ENCODE measurements at regions not wholly inside any gene's neighbourhood (a gene's known extent, or its start where the extent isn't known, plus 50 kb on each side); places are given as distances from the start of the nearest gene placed in this dataset.

DNA sequence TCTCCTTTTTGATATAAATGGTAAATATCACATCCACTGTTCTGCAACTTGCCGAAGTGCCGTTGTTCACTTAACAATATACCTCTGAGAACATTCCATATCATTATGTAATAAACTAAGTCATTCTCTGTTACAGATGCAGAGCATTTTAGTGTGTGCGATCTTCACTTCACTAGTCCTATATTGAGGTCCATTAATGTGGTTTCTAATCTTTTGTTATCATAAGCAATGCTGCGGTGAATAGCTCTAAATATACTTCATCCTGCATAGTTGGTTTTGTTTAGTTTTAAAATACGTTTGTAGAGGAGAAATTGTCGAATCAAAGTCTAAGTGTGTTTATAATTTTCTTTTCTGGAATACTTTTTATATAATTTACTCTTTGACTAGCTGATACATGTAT is 280.3 kb upstream of the TRIB2 start:
- no peak for DNase-seq
- Histone ChIP-seq H3K36me3 (no peaks in the 10 kb centered on the region), H3K27ac (no peak overlapping the region), H3K4me1 (no peaks in the 10 kb centered on the region), H3K4me3 (no peak overlapping the region), H3K9me3 (no peaks in the 10 kb centered on the region), H3K27me3 (no peaks in the 10 kb centered on the region)
- TF ChIP-seq, protein P1, sequence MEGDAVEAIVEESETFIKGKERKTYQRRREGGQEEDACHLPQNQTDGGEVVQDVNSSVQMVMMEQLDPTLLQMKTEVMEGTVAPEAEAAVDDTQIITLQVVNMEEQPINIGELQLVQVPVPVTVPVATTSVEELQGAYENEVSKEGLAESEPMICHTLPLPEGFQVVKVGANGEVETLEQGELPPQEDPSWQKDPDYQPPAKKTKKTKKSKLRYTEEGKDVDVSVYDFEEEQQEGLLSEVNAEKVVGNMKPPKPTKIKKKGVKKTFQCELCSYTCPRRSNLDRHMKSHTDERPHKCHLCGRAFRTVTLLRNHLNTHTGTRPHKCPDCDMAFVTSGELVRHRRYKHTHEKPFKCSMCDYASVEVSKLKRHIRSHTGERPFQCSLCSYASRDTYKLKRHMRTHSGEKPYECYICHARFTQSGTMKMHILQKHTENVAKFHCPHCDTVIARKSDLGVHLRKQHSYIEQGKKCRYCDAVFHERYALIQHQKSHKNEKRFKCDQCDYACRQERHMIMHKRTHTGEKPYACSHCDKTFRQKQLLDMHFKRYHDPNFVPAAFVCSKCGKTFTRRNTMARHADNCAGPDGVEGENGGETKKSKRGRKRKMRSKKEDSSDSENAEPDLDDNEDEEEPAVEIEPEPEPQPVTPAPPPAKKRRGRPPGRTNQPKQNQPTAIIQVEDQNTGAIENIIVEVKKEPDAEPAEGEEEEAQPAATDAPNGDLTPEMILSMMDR (IDR thresholded peaks at IDR 0.05) = no peak
- TF ChIP-seq POLR2A (IDR thresholded peaks at IDR 0.05) = no peak

DNA sequence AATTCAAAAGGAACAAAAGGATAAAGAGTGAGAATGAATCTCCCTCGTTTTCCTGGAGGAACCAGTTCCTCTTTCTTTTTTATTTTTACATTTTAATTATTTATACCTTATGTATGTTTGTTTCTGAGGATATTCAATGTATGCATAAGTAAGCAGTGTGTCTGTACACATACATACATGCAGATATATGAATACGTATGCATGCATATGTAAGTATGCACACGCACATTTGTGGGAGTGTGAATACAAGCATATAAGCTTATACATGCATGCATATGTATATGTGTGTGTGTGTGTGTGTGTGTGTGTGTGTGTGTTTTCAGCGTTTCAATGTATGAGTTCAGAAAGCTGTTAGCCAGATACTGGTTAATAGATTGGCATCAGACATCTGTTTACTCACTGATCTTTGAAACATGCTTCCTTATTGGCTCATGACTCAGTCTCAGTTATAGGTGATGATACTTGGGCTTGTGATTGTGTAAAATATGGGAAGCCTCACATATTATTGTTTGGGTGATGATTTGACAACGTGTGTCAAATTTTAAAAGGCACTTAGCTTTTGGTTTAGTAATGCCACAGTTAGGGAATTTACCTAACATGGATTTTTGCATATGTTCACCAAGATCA is 279.7 kb upstream of the TRIB2 start:
- no peak overlapping the region for H3K27ac ChIP-seq
- H3K4me1 ChIP-seq = no peaks in the 10 kb centered on the region
- no peak for TF ChIP-seq POLR2A (IDR thresholded peaks at IDR 0.05)
- TF ChIP-seq, protein P1 (IDR thresholded peaks at IDR 0.05) = no peak
- no peaks in the 10 kb centered on the region for H3K27me3 ChIP-seq
- H3K36me3 ChIP-seq = no peaks in the 10 kb centered on the region
- H3K4me3 ChIP-seq = no peak overlapping the region
- DNase-seq = no peak
- H3K9me3 ChIP-seq = no peaks in the 10 kb centered on the region

DNA sequence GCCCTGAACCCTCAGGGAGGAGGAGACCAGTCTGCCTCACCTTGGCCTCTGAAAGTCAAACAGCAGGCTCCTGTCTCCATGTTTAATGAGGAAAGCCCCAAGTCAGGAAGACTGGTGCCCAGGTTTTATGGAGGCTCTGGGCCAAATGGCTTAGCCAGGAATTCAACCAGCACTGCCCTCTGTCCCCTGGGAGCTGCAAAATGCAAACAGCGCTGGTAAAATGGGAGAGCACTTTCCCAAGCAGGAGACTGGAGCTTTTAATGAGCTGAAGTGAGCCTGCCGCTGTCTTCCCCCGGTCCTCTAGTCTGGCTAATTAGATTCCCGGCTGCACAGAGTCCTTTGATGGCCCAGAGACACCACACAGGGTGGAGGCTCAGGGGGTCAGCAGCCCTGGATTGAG is 276.0 kb upstream of the TRIB2 start:
- H3K4me1 ChIP-seq = no peaks in the 10 kb centered on the region
- H3K27ac ChIP-seq = no peak overlapping the region
- DNase-seq = no peak
- no peak overlapping the region for H3K4me3 ChIP-seq
- H3K27me3 ChIP-seq = no peaks in the 10 kb centered on the region
- no peaks in the 10 kb centered on the region for H3K36me3 ChIP-seq
- TF ChIP-seq, protein P1 (IDR thresholded peaks at IDR 0.05) = no peak
- H3K9me3 ChIP-seq = no peaks in the 10 kb centered on the region

DNA sequence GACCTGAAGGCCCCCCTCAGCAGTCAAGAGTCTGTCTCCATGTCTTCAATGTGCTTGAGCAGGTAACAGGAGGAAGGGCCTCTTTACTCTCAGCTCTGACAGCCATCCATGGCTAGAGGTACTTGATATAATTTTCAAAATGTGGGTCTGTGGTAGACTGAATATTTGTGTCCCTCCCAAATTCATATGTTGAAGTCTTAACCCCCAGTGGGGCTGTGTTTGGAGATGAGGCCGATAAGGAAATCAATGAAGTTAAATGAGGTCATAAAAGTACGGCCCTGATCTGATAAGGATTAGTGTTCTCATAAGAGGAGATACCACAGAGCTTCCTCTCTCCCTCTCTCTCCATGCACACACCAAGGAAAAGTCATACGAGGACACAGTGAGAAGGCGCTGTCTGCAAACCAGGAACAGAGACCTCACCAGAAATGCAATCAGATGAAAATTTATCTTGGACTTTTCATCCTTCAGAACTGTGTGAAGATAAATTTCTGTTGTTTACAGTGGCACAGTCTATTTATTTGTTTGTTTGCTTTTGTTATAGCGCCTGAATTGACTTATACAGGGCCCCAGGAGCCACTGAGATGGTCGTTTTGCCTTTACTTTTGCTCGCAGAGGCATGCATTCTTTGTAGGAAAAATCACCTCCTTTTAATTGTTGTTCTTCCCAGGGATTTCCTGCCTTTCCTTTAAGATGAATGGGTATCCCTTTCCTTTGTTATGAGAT is 274.8 kb upstream of the TRIB2 start:
- no peaks in the 10 kb centered on the region for H3K4me1 ChIP-seq
- no peak for DNase-seq
- H3K36me3 ChIP-seq = no peaks in the 10 kb centered on the region
- H3K27ac ChIP-seq = no peak overlapping the region
- no peaks in the 10 kb centered on the region for H3K9me3 ChIP-seq
- H3K4me3 ChIP-seq = no peak overlapping the region
- no peaks in the 10 kb centered on the region for H3K27me3 ChIP-seq
- TF ChIP-seq, protein P1 (IDR thresholded peaks at IDR 0.05) = no peak
- TF ChIP-seq POLR2A (IDR thresholded peaks at IDR 0.05) = no peak

DNA sequence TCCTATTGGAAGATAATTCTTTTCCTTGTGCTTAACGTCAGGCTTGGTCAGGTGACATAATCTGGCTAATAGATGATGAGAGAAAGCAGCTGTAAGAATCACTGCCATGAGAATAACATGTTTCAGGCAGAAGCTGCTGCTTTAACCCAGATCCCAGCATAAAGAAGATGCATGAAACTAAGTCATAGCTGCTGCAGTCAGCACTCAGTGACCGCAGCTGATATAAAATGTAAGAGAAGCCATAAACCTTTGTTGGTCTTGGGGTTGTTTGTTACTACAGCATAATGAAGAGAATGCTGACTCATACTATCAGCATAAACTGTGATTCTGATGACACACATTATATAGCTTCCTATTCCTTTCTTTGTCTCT is 274.3 kb upstream of the TRIB2 start:
- Histone ChIP-seq H3K27me3 (no peaks in the 10 kb centered on the region), H3K4me1 (no peaks in the 10 kb centered on the region), H3K36me3 (no peaks in the 10 kb centered on the region), H3K9me3 (no peaks in the 10 kb centered on the region), H3K4me3 (no peak overlapping the region), H3K27ac (no peak overlapping the region)
- DNase-seq = no peak
- TF ChIP-seq, protein P1 (IDR thresholded peaks at IDR 0.05) = no peak
- TF ChIP-seq POLR2A (IDR thresholded peaks at IDR 0.05) = no peak

All from Peyer's patch (tissue), 4 donors.